Calu3 (cell line): ENCODE measurements at regions not wholly inside any gene's neighbourhood (a gene's known extent, or its start where the extent isn't known, plus 50 kb on each side); places are given as distances from the start of the nearest gene placed in this dataset.

Source experiments
- BruUV-seq: library from RNA; stranded (reverse); fragments of 400-500 nt; replicated peaks from 2 replicates; lab custom pipeline; 2021; lab: Mats Ljungman, UMichigan
- CTCF ChIA-PET: fragments of 300-600 bp; sonication (Branson Sonifier 250); formaldehyde crosslinking; loops from one replicate; lab custom pipeline; 2022; ENCODE audit warnings: antibody characterized with exemption; lab: Charles Lee
- DNase-seq: peaks from one replicate; pipeline ENCODE4 v3.0.0; 2022
- H3K27ac Mint-ChIP-seq: one replicate; pipeline ENCODE4 v1.8.0; 2022; ENCODE audit warnings: mixed read lengths; ENCODE audit not compliant: unreplicated experiment
- H3K27me3 Mint-ChIP-seq: one replicate; pipeline ENCODE4 v1.8.0; 2022; ENCODE audit warnings: mixed read lengths; ENCODE audit not compliant: unreplicated experiment
- H3K36me3 Mint-ChIP-seq: one replicate; pipeline ENCODE4 v1.8.0; 2022; ENCODE audit warnings: mild to moderate bottlenecking, moderate library complexity, mixed read lengths; ENCODE audit not compliant: insufficient read depth, unreplicated experiment
- H3K4me1 Mint-ChIP-seq: one replicate; pipeline ENCODE4 v1.8.0; 2022; ENCODE audit warnings: mild to moderate bottlenecking, low read depth, mixed read lengths; ENCODE audit not compliant: unreplicated experiment
- H3K4me3 Mint-ChIP-seq: one replicate; pipeline ENCODE4 v1.8.0; 2022; ENCODE audit warnings: mild to moderate bottlenecking, low read depth, moderate library complexity, mixed read lengths; ENCODE audit not compliant: unreplicated experiment
- H3K9me3 Mint-ChIP-seq: one replicate; pipeline ENCODE4 v1.8.0; 2022; ENCODE audit warnings: low read depth, mixed read lengths; ENCODE audit not compliant: unreplicated experiment
- intact Hi-C: fragments of 100-400 bp; cut with micrococcal nuclease; formaldehyde crosslinking; loops from one replicate; pipeline ENCODE4 v1.10.0; 2022; ENCODE audit not compliant: unreplicated experiment
- TF ChIP-seq, protein P1 (sequence below): fragments of 200-600 bp; IDR thresholded peaks from one replicate; pipeline ENCODE4 v1.8.0; 2022; ENCODE audit warnings: antibody characterized with exemption; ENCODE audit not compliant: unreplicated experiment

DNA sequence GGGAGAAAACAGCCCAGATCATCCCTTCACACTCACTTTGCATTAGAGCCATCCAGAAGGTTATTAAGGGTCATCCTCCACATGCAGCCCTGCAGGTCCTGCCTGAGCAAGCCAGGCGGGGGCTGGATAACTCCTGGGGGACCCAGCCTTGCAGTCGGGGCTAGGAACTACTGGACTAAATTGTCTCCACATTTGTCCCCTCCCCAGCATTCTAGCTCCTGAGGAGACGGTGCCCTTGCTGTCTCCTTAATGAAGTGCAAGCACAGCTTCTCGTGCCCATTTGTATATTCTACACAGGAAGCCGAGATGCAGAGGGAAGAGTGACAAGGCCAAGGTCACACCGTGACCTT lies 185.2 kb downstream of the C16orf95 start:
- Mint-ChIP-seq H3K27me3 (peaks cover 34% of the 10 kb centered on the region), H3K9me3 (peaks cover 2% of the 10 kb centered on the region), H3K27ac (no peak overlapping the region), H3K4me1 (no peaks in the 10 kb centered on the region), H3K36me3 (no peaks in the 10 kb centered on the region), H3K4me3 (no peak overlapping the region)
- CTCF ChIA-PET = interaction anchor here (0.5 kb wide), 1 partner anchor 25 kb away, joined by 10 read pairs; no protein-coding TSS in a partner anchor
- TF ChIP-seq, protein P1, sequence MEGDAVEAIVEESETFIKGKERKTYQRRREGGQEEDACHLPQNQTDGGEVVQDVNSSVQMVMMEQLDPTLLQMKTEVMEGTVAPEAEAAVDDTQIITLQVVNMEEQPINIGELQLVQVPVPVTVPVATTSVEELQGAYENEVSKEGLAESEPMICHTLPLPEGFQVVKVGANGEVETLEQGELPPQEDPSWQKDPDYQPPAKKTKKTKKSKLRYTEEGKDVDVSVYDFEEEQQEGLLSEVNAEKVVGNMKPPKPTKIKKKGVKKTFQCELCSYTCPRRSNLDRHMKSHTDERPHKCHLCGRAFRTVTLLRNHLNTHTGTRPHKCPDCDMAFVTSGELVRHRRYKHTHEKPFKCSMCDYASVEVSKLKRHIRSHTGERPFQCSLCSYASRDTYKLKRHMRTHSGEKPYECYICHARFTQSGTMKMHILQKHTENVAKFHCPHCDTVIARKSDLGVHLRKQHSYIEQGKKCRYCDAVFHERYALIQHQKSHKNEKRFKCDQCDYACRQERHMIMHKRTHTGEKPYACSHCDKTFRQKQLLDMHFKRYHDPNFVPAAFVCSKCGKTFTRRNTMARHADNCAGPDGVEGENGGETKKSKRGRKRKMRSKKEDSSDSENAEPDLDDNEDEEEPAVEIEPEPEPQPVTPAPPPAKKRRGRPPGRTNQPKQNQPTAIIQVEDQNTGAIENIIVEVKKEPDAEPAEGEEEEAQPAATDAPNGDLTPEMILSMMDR = no peak
- BruUV-seq = no TSS peak
- DNase-seq = no peak
- intact Hi-C loops = no loop called here

DNA sequence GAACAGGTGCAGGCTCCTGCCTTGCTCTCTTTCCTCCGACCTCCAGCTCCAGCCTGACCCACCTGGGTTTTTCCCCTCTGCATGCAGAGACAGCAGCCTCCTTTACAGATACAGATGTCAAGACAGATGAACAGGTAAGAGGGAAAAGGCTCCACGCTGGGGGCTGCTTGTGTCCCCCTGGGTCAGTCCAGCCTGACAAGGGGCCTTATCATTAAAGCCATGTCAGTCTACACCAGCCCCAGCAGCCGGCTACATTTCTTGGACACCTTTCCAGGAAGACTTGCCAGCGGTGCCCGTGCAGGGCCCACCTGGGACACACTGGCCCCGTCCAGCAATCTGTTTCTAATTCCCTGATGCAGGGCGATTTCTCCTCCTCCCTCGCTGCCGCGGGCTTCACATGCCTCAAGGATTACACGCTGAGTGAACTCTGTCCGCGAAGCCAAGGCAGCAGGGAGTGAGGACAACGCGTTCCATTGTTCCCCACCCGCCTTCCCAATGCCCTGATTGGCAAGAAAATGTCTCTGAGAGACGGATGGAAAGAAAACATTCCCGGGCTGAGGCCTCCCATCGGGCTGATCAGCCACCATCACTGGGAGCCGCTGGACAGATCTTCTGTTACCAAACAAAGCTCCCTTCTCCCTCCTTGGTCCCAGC lies 184.7 kb downstream of the C16orf95 start:
- H3K4me1 Mint-ChIP-seq = no peaks in the 10 kb centered on the region
- H3K36me3 Mint-ChIP-seq = no peaks in the 10 kb centered on the region
- TF ChIP-seq, protein P1 = no peak
- intact Hi-C loops = no loop called here
- peaks cover 2% of the 10 kb centered on the region for H3K9me3 Mint-ChIP-seq
- DNase-seq = peak; percentile 63
- CTCF ChIA-PET = interaction anchor here (0.5 kb wide), 1 partner anchor 178 kb away, joined by 3 read pairs; no protein-coding TSS in a partner anchor
- H3K27me3 Mint-ChIP-seq = peaks cover 34% of the 10 kb centered on the region
- no TSS peak for BruUV-seq
- H3K27ac Mint-ChIP-seq = no peak overlapping the region
- no peak overlapping the region for H3K4me3 Mint-ChIP-seq

DNA sequence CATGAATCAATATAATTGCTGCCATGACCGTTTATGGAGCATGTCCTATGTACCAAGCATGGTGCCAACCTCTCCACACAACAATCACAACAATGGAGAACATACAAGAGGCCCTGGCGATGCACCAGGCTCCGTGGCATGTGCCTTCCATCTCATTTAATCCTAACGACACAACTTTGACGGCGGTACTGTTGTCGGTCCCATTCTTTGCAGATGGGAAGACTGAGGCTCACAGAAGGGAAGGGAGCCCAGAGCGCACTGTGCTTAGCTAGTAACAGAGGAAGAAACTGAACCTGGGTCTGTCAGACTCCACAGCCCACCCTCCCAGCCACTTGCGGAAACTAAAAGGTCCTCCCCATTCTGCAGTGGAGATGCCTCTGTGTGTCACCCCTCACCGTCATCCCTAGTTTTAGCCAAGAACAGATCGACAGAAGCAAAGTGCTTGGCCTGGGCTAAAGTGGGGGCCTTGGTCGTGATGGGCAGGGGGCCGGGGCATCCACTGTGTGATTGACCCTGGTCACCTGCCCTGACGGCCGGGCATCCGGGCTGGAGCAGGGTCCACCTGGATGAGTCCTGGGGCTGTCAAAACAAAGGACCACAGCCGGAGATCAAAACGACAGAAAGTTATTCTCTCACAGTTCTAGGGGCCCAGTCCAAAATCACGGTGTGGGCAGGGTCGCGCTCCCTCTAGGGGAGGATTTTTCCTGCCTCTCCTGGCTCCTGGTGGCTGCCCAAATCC lies 183.9 kb downstream of the C16orf95 start:
- DNase-seq = no peak
- Mint-ChIP-seq H3K4me1 (no peaks in the 10 kb centered on the region), H3K9me3 (peaks cover 2% of the 10 kb centered on the region), H3K27ac (no peak overlapping the region), H3K36me3 (no peaks in the 10 kb centered on the region), H3K27me3 (peaks cover 34% of the 10 kb centered on the region), H3K4me3 (no peak overlapping the region)
- CTCF ChIA-PET = interaction anchor here (0.5 kb wide), 1 partner anchor 178 kb away, joined by 3 read pairs; no protein-coding TSS in a partner anchor
- BruUV-seq = no TSS peak
- TF ChIP-seq, protein P1 = no peak
- intact Hi-C loops = no loop called here

DNA sequence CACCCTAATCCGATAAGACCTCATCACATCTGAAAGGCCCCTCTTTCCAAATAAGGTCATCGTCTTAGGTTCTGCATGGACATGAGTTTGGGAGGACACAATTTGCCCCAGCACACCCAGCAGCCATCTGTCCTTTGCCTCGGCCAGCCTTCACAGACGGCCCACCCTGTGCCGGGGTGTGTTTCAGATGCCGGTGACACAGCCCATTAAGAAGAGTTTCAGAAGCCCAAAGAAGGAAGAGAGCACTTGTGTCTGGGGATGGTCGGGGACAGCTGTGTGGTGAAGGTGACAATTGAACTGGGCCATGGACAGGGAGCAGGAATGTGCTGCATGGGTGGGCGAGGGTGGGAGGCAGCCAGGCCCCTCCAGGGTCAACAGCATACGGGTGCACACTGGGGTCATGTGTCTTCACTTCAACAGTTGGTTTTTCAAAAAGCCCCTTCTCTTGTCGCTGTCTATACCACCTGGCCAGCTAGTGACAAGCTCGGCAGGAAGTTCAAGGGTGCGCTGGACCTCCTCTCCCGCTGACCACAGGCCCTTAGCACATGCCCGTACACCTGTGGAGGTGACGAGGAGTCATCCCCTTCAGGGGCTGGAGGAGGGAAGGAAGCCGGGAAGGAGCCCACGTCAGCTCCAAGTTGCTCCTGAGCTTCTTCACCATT lies 183.1 kb downstream of the C16orf95 start:
- no peak overlapping the region for H3K4me3 Mint-ChIP-seq
- CTCF ChIA-PET = interaction anchor here (0.6 kb wide), 1 partner anchor 33 kb away, joined by 3 read pairs; no protein-coding TSS in a partner anchor
- H3K9me3 Mint-ChIP-seq = peaks cover under 1% of the 10 kb centered on the region
- H3K27me3 Mint-ChIP-seq = peaks cover 35% of the 10 kb centered on the region
- H3K27ac Mint-ChIP-seq = no peak overlapping the region
- intact Hi-C loops = no loop called here
- no TSS peak for BruUV-seq
- no peaks in the 10 kb centered on the region for H3K36me3 Mint-ChIP-seq
- TF ChIP-seq, protein P1 = no peak
- no peak for DNase-seq
- H3K4me1 Mint-ChIP-seq = no peaks in the 10 kb centered on the region
